GM12873 (cell line): ENCODE measurements at regions not wholly inside any gene's neighbourhood (a gene's known extent, or its start where the extent isn't known, plus 50 kb on each side); places are given as distances from the start of the nearest gene placed in this dataset.

Experiments
- TF ChIP-seq, protein P1 (sequence below): IDR thresholded peaks from 2 replicates; pipeline ENCODE4 v1.5.1; 2012; ENCODE audit warnings: low read depth, mild to moderate bottlenecking, moderate library complexity, low read length, control low read depth; ENCODE audit not compliant: insufficient read depth; ENCODE audit errors: missing control alignments

- TF ChIP-seq, protein P1, sequence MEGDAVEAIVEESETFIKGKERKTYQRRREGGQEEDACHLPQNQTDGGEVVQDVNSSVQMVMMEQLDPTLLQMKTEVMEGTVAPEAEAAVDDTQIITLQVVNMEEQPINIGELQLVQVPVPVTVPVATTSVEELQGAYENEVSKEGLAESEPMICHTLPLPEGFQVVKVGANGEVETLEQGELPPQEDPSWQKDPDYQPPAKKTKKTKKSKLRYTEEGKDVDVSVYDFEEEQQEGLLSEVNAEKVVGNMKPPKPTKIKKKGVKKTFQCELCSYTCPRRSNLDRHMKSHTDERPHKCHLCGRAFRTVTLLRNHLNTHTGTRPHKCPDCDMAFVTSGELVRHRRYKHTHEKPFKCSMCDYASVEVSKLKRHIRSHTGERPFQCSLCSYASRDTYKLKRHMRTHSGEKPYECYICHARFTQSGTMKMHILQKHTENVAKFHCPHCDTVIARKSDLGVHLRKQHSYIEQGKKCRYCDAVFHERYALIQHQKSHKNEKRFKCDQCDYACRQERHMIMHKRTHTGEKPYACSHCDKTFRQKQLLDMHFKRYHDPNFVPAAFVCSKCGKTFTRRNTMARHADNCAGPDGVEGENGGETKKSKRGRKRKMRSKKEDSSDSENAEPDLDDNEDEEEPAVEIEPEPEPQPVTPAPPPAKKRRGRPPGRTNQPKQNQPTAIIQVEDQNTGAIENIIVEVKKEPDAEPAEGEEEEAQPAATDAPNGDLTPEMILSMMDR: no peak
Measured at GRCh38 chr2:122034777-122035176, 279.3 kb downstream of the TSN start.

DNA sequence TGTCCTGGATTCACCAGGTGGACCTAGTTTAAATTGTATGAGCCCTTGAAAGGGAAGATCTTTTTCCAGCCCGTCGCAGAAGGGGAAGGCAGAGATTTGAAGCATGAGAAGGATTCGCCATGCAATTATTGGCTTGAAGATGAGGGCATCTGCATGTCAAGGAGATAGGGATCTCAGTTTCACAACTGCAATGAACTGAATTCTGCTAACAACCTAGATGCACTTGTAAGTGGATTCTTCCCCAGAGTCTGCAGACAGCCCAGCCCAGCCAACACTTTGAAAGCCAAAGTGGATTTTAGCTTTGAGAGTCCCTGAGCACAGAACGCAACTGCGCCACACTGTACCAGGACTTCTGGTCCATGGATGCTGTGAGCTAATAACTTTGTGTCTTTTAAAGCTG, 286.0 kb downstream of the TSN start:
- TF ChIP-seq, protein P1: no peak

DNA sequence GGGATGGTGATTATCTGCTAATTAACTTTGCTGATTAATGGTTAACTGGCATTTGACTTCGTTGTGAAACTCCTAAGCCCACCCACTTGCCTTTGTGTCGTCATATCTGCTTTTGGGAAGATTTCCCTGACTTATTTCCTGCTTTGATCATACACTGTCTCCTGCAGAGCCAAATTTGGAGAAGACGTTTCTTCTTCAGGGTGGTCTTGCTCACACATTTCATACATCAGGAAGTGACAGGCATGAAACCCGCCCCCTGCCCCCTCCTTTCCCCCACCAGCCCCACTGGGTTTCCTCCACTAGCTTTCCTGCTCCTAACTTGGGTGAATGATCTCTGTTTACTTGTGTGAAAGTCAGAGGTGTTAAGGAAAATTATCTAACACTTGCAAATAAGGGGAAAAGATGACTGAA, 300.1 kb downstream of the TSN start:
- TF ChIP-seq, protein P1: no peak

DNA sequence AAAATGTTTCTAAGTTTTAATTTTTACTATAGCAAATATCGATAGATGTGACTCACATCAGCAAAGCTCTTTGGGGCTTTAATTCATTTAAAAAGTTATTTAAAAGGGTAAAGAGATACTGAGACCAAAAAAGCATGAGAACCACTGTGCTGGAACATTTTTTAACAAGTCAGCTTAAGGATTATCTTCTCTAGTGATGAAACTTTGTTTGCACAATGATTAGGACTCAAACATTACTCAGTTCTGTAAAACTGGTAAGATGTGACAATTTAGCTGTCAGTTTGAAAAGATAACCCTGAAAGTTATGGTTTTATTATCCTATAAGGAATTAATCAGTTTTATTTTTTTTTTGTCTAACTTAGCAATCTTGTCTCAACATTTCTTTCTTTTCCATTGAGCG, 301.4 kb downstream of the TSN start:
- TF ChIP-seq, protein P1: no peak

- TF ChIP-seq, protein P1: no peak
Measured at GRCh38 chr2:122061206-122061605, 305.8 kb downstream of the TSN start.

- TF ChIP-seq, protein P1: no peak
Measured at GRCh38 chr2:122061831-122062230, 306.4 kb downstream of the TSN start.

DNA sequence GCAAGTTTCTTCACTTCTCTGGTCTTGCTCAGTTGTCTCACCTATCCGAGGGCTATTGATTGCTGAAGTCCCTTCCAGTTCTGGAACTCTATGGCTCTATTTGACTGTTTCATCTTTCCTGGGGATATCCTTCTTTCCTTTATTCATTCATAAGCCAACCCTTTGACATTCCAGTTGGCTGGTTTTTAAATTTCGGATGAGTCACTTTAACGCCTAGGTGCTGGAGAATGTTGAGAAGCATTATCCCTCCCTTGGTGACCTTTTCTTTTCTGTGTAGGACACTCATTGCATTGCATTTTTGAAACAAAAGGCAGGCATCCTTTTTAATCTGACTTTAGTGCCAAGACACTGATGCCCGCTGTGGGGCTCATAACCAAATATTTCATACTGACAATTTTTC, 307.1 kb downstream of the TSN start:
- TF ChIP-seq, protein P1: no peak
